ENCODE measurements at regions not wholly inside any gene's neighbourhood (a gene's known extent, or its start where the extent isn't known, plus 50 kb on each side); places are given as distances from the start of the nearest gene placed in this dataset.

DNA sequence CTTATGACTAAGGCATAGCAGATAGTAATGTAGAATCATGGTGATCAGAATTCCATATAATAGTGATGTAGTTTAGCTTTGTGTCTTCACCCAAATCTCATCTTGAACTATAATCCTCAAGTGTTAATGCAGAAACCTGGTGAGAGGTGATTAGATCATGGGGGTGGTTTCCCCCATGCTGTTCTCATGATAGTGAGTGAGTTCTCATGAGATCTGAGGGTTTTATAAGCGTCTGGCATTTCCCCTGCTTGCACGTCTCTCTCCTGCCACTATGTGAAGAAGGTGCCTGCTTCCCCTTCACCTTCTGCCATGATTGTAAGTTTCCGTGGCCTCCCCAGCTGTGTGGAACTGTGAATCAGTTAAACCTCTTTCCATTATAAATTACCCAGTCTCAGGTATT lies 138.7 kb upstream of the CBLB start:
- TF ChIP-seq RAD21 (IDR thresholded peaks at IDR 0.05; ENCODE audit: low read length) (no peak), MAX (IDR thresholded peaks at IDR 0.05; ENCODE audit: low read depth) (no peak), MXI1 (IDR thresholded peaks at IDR 0.05; ENCODE audit: low read depth, low read length) (no peak), CTCF (IDR thresholded peaks at IDR 0.05) (no peak), SMC3 (IDR thresholded peaks at IDR 0.05; ENCODE audit: low read depth, low read length) (no peak), REST (IDR thresholded peaks at IDR 0.05; ENCODE audit: low read depth, low read length) (no peak), YY1 (IDR thresholded peaks at IDR 0.05; ENCODE audit: low read depth) (no peak), MEF2A (IDR thresholded peaks at IDR 0.05; ENCODE audit: borderline replicate concordance, low read depth) (no peak), GABPA (IDR thresholded peaks at IDR 0.05; ENCODE audit: low read depth) (no peak)

Measured in SK-N-SH (cell line).